ENCODE measurements at regions not wholly inside any gene's neighbourhood (a gene's known extent, or its start where the extent isn't known, plus 50 kb on each side); places are given as distances from the start of the nearest gene placed in this dataset.
"Not testable (repeated sequence)": the region's sequence is repeated elsewhere in the genome, so short reads cannot be mapped to it uniquely, and the experiment has no call there.

DNA sequence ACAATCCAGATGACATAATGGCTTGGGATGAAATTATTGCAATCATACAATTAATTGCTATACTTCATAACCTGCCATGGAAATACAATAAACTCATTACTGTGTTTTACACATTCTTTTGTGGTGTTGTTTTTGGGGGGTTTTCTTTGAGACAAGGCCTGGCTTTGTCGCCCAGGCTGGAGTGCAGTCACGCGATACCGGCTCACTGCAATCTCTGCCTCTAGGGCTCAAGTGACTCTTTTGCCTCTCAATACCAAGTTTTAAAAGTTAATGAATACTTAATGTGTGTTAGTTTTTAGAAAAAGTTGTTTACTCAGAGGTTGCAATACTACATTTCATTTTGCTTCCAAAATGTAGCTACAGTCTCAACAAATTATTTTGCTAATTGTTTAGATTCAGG, 598.4 kb downstream of the CHSY3 start:
- DNase-seq (ENCODE audit: low read depth in 2 of 3, low spot score in 1 of 3) = no peak

DNA sequence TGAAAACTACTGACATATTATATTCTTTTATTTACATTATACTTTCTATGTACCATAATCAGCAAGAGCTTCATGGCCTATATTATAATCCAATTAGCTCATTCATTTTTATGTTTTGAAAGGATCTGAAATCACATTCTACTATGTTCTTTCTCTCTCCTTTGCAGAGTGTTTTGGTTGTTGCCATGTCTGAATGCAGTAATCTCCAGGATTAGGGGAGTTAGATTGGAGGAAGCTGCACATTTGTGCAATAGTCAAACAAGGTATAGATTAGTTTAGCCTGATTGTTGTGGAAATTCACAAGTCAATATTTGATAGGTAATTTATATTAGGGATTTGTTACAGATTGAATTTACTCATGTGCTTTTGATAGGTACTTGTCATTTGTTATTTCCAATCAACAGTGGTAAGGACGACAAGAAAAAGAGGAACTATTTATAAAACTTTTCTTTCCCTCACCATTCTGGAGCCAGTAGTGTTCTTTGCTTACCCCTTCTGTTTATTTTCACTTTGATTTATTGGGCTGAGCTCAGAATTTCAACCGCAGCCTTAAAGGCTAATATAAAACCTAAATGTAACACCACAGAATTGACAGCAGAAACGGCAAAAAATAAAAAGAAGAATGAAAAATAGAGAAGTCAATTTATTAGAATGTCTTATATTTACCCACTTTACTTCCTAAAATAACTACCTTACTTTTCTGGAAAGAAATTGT, 597.0 kb downstream of the CHSY3 start:
- no peak for DNase-seq (ENCODE audit: low read depth in 2 of 3, low spot score in 1 of 3)

DNA sequence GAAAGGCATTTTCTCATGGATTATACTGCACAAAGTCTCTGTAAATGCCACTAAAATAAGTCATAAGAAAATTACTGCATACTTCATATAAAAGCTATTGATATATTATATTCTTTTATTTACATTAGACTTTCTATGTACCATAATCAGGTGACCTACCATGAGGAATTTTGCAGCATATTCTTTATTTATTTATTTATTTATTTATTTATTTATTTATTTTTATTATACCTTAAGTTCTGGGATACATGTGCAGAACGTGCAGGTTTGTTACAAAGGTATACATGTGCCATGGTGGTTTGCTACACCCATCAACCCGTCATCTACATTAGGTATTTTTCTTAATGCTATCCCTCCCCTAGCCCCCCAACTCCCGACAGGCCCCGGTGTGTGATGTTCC, 596.2 kb downstream of the CHSY3 start:
- not testable (repeated sequence) for DNase-seq (ENCODE audit: low read depth in 2 of 3, low spot score in 1 of 3)

DNA sequence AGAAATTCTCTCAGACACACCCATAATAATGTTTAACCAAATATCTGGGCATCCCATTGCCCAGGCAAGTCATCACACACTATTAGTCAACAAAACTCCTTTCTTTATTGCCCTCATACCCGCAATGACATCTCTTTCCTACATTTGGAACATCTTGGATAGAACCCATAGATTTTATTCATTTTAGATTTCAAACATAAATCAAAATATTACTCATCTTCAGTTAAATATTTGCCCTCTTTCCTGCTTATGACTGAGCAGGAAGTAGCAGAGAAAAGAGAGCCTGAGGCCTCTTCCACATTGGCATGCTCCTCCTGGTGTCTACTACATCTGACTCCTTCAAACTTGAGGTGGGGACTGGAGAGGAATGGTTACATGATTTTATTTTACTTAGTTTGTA, 592.0 kb downstream of the CHSY3 start:
- DNase-seq (ENCODE audit: low read depth in 2 of 3, low spot score in 1 of 3) = no peak

DNA sequence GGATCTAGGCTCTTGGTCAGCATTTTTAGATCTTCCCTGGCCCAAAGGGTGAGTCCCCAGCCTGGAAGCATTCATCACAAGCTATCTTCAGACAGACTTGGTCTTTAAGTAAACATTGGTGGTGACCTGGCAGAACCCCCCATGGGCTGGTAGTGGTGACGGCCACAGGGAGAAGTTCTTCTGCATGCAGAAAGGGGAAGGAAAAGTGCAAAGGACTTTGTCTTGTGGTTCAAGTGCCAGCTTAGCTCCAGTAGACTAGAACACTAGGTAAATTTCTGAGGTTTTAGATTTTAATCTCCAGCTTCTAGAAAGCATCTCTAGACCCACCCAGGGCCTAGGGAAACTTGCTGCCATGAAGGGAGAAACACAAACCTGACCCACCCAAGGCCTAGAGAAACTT, 584.0 kb downstream of the CHSY3 start:
- DNase-seq (ENCODE audit: low read depth in 2 of 3, low spot score in 1 of 3) = no peak

DNA sequence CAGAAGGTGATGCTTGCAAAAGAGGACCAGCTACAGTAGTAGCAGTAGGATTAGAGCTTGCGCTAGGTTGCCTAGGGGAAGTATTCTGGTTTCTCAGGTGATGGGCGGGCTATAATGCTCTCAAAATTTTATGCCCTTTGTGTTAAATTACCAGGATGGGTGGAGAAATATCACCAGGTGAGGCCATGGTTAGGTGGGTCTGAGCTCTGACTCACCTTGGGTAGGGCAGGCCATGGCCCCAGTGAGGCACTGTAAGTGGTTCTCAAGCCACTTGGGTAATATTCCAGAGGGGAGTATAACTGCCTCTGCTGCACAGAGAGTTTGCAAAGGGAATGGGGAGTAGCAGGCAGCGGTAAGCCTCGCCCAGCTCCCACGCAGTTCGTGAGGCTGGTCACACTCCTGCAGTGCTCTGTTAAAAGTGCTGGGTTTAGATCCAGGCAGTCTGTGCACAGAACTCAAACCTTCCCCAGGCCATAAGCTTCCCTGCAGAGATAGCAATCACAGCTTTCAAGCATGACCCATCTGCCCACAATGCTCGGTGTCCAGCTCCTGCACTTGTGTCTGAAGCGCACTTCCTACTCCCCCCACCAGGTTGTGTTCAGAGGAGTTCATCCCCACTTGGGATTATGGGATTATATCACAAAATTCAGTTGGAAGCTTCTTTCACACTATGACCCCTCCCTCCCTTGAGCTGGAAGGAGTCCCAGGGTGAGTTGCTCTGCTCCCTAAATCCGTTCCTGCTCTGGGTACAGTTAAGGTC, 575.0 kb downstream of the CHSY3 start:
- DNase-seq (ENCODE audit: low read depth in 2 of 3, low spot score in 1 of 3) = no peak

DNA sequence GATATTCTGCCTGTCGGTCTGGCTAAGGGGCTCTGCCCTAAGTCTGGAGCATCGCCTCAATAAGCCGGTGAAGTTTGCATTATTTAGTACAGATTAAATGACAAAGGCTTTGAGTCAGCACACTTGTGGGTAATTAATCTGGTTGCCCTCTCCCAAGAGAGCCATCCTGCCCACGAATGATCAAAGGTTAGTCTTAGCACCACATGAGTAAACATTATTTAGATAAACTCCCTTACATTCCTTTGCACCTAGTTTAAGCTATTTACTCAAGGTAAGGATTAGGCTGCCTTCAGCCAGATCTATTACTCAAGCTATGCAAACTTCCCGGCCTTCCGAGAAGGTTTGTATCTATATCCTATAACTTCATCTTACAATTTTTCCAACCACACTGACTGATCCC, 572.1 kb downstream of the CHSY3 start:
- DNase-seq (ENCODE audit: low read depth in 2 of 3, low spot score in 1 of 3) = no peak

DNA sequence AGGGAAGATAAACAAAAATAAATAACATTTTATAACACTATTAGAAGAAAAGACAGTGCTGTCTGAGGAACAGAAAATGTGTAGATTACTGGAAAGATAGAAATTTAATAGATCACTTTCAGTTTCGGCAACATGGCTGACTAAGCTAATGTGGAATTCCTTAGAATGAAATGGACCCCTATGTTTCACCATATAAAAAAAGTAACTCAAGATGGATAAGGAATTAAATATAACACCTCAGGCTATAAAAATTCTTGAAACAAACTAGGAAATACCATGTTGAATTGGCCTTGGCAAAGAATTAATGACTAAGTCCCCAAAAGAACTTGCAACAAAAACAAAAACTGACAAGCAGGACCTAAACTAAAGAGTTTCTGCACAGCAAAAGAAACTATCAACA, 558.3 kb downstream of the CHSY3 start:
- no peak for DNase-seq (ENCODE audit: low read depth in 2 of 3, low spot score in 1 of 3)

DNA sequence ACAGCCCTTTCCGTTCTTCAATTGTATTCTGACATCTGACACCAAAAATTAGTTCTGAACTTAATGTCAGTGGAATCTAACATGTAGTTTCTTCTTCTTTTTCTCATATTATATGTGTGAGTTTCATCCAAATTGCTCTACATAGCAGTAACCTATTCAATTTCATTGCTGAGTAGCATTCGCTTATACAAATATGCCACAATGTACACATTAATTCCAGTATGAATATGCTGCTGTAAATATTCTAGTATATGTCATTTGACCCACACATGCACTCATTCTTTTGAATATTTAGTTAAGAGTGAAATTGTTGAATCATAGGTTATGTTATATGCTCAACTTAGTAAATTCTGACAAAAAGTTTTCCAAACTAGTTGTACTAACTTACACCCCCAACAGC, 550.9 kb downstream of the CHSY3 start:
- DNase-seq (ENCODE audit: low read depth in 2 of 3, low spot score in 1 of 3) = no peak

DNA sequence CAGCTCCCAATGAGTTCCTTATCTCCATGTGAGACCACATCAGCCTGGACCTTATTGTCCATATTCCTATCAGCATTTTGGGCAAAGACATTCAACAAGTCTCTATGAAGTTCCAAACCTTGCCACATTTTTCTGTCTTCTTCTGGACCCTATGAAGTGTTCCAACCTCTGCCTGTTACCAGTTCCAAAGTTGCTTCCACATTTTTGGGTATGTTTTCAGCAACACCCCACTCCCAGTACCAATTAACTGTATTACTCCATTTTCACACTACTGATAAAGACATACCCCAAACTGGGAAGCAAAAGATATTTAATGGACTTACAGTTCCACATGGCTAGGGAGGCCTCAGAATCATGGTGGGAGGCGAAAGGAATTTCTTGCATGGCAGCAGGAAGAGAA, 548.5 kb downstream of the CHSY3 start:
- DNase-seq (ENCODE audit: low read depth in 2 of 3, low spot score in 1 of 3) = no peak

DNA sequence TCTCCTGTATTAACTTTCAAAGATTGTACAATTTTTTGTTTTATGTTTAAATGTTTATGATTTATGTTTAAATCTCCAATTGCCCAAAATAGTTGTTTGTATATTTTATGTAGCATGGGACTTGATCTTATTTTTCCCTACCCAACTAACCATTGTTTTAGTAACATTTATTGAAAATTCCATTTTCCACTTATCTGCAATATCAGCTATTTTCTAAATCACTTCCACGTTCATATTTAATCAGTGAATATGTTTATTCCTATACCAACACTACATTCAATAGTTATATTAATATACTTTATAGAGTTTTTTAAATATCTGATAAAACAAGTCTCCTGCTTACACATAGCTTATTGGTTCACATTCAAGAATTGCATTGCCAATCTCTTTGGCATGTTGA, 532.2 kb downstream of the CHSY3 start:
- no peak for DNase-seq (ENCODE audit: low read depth in 2 of 3, low spot score in 1 of 3)

DNA sequence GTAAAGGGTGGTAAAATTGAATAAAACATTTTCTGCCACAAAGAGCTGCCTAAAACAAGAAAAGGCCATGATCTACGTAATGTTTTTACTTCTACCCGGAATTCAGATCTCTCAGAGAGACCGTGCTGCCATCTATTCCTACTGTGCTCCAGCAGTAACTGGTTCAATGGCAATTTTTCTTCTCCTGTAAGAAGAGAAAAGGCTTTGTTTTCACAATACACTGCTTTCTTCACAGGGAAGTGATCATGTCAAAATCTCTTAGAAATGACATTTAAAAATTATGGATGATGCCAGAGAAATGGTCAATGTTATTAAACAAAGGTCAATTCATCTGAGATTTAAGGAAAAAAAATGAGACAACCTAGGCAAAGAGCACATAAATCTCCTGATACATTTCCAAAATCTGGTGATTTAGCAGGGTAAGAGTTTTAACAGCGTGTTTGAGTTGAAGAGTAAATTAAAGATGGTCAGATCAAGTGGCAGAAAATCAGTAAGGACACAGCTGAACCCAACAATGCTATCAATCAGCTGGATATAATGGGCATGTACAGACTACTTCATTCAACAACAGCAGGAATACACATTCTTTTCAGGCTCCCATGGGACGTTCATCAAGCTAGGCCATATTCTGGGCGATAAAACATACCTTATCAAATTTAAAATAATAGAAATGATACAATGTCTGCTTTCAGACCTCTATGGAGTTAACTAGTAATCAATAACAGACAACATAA, 523.1 kb downstream of the CHSY3 start:
- no peak for DNase-seq (ENCODE audit: low read depth in 2 of 3, low spot score in 1 of 3)

DNA sequence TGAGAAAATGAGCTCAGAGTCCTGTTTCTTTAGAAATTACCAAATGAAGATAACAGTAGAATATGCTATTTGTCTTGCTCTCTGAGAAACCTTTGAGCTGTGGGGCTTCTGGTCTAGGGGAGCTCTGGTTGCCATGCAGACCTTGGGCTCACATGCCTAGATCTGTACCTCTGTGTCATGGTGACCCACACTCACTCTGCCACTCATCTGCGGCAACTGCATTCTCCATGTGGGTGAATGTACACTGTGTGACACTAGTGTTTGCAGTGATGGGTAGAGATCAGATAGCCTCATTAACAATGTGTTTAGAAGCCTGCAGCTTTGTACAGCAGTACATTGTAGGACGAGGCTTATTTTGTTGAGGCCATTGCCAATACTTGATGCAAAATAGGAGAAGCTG, 521.2 kb downstream of the CHSY3 start:
- no peak for DNase-seq (ENCODE audit: low read depth in 2 of 3, low spot score in 1 of 3)

DNA sequence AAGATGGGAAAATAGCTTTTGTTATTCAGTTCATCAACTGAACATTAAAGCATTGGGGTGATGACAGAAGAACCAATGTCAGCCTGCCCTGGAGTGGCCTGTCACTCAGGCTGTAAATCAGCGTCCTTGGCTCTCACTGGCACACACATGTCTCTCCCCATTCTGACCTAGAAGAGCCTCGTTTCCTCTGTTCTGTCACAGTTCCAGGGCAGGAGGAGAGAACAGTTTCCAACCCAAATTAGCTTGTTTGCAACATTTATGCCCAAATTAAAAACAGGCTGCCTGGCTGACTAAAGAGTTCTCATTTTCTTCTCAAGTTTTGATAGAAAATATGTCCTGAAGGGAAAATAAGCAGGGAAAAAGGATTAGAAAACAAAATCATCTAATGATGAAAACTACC, 520.1 kb downstream of the CHSY3 start:
- DNase-seq (ENCODE audit: low read depth in 2 of 3, low spot score in 1 of 3) = no peak

DNA sequence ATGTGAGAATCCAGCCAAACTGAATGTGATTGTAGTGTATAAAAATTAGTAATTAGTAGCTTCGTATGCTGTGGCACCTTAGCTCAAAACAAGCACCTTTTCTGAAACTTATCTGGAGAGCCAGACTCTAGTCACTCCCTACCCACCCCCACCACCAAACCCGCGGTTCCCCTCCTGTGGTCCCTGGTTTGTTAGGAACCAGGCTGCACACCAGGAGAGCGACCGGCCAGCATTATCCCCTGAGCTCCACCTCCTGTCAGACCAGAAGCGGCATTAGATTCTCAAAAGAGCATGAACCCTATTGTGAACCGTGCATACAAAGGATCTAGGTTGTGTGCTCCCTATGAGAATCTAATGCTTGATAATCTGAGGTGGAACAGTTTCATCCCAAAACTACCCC, 498.6 kb downstream of the CHSY3 start:
- DNase-seq (ENCODE audit: low read depth in 2 of 3, low spot score in 1 of 3) = no peak

DNA sequence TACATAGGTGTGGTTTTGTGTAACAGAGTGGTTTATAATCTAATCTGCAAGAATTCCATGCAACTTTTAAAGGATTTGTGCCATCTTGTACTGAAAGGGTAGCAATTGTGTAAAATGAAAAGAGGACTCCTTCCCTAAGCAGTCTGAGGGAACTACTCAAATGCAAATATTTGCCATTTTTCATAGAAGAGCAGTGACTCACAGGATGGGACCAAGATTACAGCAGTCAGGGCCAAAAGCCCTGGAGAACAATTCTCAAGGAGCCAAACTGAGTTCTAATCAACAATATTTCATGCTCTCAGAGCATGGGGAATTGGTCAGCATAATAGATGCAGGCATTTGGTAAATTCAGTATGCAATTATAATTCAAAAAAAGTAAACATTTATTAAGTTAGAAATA, 495.8 kb downstream of the CHSY3 start:
- no peak for DNase-seq (ENCODE audit: low read depth in 2 of 3, low spot score in 1 of 3)

DNA sequence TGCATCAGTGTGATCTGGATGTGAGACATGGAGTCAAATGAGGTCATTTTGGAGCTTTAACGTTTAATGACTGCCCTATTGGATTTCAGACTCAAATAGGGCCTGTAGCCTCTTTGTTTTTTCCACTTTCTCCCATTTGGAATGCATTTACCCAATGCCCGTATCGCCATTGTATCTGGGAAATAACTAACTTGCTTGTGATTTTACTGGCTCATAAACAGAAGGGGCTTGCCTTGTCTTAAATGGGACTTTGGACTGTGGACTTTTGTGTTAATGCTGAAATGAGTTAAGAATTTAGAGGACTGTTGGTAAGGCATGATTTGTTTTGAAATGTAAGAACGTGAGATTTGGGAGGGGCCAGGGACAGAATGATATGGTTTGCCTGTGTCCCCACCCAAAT, 494.6 kb downstream of the CHSY3 start:
- DNase-seq (ENCODE audit: low read depth in 2 of 3, low spot score in 1 of 3) = no peak

DNA sequence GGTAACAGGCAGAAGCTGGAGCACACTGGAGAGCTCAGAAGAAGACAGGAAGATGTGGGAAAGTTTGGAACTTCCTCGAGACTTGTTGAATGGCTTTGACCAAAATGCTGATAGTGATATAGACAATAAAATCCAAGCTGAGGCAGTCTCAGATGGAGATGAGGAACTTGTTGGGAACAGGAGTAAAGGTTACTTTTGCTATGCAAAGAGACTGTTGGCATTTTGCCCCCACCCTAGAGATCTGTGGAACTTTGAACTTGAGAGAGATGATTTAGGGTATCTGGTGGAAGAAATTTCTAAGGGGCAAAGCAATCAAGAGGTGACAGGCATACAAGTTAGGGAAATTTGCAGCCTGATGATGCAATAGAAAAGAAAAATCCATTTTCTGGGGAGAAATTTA, 493.5 kb downstream of the CHSY3 start:
- not testable (repeated sequence) for DNase-seq (ENCODE audit: low read depth in 2 of 3, low spot score in 1 of 3)

DNA sequence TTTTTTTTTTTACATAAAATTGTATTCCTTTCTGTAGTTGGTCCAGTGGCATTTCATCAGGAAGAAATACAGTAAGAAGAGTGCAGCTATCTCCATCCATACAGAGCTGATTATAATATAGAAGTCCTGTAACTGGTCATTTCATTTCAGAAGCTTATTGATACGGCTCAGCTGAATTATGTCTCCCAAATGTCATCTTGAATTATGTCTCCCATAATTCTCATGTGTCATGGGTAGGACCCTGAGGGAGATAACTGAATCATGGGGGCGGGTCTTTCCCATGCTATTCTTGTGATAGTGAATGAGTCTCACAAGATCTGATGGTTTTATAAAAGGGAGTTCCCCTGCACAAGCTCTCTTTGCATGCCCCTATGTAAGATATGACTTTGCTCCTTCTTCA, 492.9 kb downstream of the CHSY3 start:
- no peak for DNase-seq (ENCODE audit: low read depth in 2 of 3, low spot score in 1 of 3)

DNA sequence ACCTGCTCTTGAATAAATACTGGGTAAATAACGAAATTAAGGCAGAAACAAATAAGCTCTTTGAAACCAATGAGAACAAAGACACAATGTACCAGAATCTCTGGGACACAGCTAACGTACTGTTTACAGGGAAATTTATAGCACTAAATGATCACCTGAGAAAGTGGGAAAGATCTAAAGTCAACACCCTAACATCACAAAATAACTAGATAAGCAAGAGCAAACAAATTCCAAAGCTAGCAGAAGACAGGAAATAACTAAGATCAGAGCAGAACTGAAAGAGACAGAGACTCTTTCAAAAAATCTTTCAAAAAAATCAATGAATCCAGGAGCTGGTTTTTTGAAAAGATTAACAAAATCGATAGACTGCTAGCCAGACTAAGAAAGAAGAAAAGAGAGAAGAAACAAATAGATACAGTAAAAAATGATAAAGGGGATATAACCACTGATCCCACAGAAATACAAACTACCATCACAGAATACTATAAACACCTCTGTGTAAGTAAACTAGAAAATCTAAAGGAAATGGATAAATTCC, 487.5 kb downstream of the CHSY3 start:
- DNase-seq (ENCODE audit: low read depth in 2 of 3, low spot score in 1 of 3) = not testable (repeated sequence)

DNA sequence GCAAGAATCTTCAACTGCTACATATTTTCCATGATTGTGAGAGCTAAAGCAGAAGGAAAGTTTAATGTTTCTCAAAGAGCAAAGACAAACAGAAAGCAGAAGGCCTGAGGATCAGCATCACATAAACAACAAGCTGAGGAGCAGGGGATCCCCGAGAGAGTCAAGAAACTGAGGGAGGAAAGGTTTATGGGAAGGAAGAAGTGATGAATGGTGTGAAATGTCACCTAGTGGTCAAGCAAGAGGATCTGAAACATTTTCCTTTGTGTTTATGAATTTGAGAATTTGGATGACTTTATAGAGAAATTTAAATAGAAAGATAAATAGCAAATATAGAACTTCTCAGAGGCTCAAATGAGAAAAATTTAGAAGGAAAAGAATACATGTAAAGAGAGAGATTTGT, 481.9 kb downstream of the CHSY3 start:
- no peak for DNase-seq (ENCODE audit: low read depth in 2 of 3, low spot score in 1 of 3)

DNA sequence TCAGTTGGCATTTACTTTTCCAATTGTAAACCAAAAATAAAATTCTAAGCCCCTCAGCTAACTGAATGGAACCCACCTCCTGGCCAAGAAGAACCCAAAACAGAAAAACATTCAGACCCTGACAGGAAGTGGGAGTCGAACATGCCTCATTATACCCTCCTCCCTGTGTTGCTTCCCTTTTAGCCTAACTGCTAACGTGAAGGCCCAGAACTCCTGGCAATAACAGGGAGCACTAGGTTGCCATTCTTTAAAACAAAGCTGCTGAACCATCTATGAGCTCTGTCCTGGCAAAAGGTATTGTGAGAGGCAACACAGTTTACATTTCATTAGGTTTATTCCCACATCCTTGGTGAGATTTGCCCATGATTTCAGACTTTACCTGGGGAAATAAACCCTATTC, 481.4 kb downstream of the CHSY3 start:
- DNase-seq (ENCODE audit: low read depth in 2 of 3, low spot score in 1 of 3) = no peak

Data from stimulated activated CD4-positive, alpha-beta T cell treated with anti-CD3 and anti-CD28 coated beads, Interleukin-12 subunit alpha, Interleukin-12 subunit beta, amount 100 ng/mL, for 48 hours (primary cell).